ENCODE measurements at regions not wholly inside any gene's neighbourhood (a gene's known extent, or its start where the extent isn't known, plus 50 kb on each side); places are given as distances from the start of the nearest gene placed in this dataset.
"Not testable (repeated sequence)": the region's sequence is repeated elsewhere in the genome, so short reads cannot be mapped to it uniquely, and the experiment has no call there.

DNA sequence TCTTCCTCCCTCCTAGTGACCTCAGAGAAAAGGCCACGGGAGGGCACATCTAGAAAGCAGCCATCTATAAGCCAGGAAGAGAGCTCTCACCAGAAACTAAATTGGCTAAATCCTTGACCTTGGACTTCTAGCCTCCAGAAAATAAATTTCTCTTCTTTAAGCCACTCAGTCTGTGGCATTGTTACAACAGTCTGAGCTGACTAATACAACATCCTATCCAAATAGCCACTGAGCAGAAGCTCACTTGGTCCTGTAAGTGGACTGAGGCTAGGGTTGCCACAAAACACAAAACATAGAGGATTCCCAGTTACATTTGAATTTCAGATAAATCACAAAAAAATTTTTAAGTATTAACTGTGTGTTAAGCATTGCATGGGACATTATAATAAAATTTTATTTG, 383.4 kb downstream of the MLLT3 start:
- no peak for DNase-seq (ENCODE audit: low spot score)

DNA sequence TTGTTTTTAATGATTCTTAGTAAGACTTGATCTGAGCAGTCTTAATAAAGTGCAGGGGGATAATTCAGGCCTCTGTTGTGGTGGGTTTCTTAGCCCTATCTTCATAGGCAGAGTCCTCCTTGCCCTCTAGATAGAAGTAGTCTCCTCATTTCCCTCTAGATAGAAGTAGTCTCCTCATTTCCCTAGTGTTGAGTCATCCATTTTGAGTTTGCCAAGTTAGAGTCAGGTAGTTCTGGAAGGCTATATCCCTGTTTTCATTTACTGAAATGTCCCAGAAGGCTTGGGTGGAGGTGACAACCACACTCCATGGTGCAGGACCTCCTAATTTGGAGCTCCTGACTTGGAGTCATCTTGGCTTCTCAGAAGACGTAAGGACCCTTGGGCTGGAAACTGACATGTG, 384.6 kb downstream of the MLLT3 start:
- no peak for DNase-seq (ENCODE audit: low spot score)

- DNase-seq (ENCODE audit: low spot score): no peak
These were observed 385.6 kb downstream of the MLLT3 start for GRCh38 chr9:20236676-20237075.

DNA sequence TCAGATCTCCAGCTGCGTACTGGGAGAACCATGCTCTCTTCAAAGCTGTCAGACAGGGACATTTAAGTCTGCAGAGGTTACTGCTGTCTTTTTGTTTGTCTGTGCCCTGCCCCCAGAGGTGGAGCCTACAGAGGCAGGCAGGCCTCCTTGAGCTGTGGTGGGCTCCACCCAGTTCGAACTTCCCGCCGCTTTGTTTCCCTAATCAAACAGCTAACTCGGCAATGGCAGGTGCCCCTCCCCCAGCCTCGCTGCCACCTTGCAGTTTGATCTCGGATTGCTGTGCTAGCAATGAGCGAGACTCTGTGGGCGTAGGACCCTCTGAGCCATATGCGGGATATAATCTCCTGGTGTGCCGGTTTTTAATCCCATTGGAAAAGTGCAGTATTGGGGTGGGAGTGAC, 387.1 kb downstream of the MLLT3 start:
- DNase-seq (ENCODE audit: low spot score): not testable (repeated sequence)

DNA sequence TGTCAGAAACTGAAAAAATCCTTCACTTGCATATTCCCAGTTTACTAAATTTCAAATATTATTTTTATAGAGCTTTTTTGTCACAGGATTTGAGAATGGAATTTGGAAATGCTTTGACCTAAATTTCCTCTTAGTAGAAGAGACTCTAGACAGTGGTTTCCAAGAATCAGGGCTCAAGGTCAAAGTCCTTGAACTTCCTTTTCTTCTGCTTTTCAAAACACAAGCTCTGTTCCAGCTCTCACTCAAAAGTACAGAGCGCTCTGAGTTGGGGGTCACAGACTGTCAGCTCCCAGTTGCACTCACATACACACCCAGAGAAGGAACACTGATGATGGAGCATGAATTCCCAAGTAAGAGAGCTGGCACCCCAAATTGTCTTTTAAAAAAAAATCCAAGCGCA, 394.2 kb downstream of the MLLT3 start:
- DNase-seq (ENCODE audit: low spot score): no peak

GRCh38 chr9:20227166-20227874, 395.0 kb downstream of the MLLT3 start:
- no peak for DNase-seq (ENCODE audit: low spot score)

DNA sequence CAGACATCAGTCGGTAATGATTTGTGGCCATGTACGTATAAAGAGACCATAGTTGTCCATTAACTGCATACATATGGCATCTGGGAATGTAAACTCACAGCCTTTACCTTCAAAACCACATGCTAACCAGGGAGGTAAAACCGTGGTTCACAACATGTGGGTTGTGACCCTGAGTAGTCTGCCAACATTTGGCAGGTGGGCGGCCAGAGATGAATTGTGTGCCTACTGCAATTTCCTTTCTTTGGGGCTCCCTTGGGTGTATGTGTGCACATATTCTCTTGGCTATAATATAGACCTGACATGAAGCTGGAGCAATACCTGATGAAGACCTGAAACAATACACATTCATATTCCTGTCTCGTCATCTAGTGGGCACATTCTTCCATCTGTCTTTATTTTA, 396.0 kb downstream of the MLLT3 start:
- no peak for DNase-seq (ENCODE audit: low spot score)

DNA sequence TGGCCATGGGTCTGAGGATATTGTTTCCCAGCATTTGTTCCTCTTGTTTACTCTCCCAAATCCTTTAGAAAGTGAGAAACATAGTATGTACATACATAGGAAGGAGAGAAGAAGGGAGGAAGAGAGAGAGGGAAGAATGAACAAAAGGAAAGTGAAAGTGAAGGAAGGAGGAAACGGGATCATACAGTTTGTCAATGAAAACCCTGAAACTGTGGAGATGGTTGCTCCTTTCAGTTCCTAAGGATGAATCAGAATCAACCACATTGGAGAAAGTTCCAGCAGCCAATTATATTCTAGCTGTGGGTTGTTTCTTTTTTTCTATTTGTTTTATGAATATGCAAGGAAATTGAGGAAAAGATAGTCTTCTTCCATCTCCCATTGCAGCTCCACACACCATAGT, 396.5 kb downstream of the MLLT3 start:
- no peak for DNase-seq (ENCODE audit: low spot score)

DNA sequence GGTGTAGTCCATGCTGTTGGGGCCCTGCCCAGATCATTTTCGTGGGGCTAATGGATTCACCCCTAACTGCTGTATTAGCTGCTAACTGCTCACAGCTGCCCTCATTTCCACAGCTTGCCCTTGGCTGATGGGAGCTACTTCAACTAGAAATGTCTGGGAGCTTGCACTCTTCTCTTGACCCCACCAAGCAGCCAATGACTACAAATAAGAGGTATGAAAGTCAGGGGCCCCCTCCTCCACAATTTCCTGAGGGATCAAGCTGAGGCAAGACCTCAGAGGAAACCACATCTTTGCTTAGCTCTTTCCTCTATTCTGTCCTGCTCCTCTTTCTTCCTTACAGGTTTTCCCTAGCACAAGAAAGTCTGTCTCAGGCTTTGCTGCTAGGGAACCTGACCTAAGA, 397.5 kb downstream of the MLLT3 start:
- DNase-seq (ENCODE audit: low spot score): no peak

DNA sequence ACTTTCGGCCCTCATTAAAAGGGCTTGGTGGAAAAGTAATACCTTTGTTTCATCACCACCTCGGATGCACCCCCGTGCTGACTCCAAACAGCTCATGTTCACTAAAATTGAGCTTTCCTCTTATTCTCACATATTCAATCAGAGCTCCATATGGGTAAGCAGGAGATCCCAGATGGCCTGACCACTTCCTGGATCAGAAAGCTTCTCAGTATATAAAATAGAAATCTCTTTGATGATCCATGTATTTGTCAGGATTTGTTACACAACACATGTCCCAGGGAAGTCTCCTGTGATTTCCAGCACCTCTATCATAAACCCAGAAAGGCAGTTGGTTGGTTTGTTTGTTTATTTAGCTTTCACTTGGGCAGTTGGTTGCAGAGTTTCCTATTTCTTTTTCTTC, 402.0 kb downstream of the MLLT3 start:
- DNase-seq (ENCODE audit: low spot score): no peak

DNA sequence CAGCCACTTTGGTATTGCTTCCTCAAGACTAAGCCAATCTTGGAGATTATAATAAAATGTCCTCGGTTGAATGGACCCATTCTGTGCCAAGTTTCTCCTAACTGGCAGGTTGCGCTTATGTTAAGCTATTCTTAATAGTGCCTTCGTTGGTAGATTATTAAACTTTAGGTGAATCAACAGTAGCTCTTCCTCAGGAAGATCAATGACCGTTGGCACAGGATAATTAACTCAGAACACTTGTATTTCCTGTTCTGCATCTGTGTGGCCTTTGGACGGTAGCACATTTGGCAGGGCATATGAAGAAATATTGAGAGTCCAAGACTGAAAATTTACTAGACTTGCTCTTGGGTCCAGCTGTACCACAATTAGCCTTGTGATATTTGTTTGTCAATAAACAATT, 402.9 kb downstream of the MLLT3 start:
- no peak for DNase-seq (ENCODE audit: low spot score)

GRCh38 chr9:20217596-20217995, 404.7 kb downstream of the MLLT3 start:
- no peak for DNase-seq (ENCODE audit: low spot score)

DNA sequence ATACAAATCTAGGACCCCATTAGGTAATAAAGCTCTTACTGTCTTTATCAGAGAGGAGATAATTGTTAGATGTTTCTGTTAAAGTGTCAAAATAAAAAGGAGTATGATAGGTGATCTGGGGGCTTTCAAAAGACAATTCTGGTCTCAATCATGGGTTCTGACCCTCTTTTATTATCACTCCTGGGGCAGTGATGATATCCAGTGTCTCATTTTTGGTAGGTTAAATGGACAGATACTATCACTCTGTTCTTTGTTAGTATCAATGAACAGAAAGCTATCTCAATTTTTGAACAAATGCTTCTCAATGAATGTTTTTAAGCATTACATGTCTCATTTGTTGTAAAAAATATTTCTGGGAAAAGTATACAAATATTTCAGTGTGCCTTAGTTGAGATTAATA, 405.9 kb downstream of the MLLT3 start:
- no peak for DNase-seq (ENCODE audit: low spot score)

DNA sequence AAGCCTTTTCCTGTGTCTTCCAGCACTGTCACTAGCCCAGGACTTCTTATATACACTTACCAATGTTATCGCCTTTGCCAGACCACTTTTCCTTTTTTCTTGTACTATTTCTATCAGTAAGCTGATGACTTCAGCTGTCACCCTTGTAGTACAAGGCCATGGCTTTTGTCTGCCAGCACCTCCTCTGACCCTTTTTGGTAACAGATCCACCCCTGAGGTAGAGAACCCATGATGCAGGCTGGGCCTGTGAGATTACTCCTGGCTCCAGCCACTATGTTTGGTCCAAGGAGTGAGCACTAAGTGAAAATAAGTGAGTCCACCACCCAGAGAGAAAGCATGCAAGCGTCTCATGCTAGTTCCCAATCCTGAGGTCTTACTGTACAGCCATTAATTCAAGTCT, 406.7 kb downstream of the MLLT3 start:
- no peak for DNase-seq (ENCODE audit: low spot score)

DNA sequence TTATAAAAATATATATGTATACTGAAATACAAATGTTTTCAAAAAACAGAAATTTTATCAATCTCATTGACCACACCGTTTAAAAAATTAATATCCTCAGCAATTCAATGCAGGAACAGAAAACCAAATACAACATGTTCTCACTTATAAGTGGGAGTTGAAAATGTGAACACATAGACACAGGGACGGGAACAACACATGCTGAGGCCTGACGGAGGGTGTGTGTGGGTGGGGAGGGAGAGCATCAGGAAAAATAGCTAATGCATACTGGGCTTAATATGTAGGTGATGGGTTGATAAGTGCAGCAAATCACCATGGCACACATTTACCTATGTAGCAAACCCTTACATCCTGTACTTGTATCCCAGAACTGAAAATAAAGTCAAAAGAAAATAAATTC, 409.5 kb downstream of the MLLT3 start:
- no peak for DNase-seq (ENCODE audit: low spot score)

DNA sequence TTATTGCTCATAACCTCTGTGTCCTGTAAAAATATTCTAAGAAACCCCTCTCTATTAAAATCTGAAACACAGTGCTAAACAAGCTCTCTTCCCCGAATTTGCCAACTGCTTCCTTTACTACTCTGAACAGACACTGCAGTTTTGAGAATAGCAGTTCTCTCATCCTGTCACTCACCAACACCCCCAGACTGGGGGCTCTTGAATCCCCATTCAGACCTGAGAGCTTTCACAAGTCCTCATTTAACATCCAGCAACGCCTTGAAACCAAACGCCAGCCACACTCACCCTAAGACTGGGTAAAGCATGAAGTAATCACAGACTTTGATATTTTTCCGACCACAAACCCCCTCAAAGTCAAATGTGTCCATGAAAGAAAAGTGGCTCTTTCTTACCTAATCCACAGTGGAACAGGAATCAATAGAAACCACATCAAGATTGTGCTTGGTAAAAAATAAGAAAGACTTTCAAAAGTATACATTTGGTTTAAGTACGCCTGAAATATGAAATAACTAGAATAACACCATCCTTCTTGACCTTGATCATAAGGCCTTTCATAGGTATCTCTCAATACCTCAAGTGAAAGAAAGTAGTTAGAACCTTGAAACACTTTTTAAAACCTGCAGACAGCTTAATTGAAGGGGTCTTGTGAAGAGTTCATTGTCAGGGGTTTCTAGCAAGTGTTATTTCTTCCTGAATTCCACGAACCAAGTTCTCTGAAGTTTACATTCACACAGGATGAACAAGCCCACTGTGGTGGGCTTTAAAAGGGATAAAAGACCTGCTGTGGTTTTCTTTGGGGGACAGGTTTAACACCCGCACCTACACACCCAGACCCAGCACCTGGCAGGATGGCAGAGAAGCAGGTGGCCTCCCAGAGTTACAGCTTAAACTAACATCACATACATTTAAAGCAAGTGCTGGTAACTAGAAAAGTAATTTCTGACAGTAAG, 412.6 kb downstream of the MLLT3 start:
- no peak for DNase-seq (ENCODE audit: low spot score)

- no peak for DNase-seq (ENCODE audit: low spot score)
These were observed 413.3 kb downstream of the MLLT3 start for GRCh38 chr9:20208961-20209371.

DNA sequence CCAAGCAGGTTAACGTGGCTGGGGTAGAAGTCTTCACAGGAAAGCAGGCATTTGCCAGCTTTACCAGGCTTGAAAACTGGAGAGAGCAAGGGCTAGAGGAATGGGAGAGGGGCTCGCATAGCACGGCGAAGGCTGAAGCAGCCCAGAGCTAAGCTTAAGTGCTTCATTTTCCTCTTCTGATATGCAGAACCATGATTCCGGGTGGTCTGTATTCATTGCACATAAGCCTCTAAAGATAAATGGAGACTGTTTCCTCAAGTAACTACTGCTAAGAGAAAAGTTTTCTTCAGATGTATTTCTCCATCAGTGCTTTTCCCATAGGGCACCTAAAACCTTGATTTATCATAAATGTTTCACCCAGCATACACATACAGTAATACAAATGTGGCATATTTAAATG, 414.1 kb downstream of the MLLT3 start:
- no peak for DNase-seq (ENCODE audit: low spot score)

DNA sequence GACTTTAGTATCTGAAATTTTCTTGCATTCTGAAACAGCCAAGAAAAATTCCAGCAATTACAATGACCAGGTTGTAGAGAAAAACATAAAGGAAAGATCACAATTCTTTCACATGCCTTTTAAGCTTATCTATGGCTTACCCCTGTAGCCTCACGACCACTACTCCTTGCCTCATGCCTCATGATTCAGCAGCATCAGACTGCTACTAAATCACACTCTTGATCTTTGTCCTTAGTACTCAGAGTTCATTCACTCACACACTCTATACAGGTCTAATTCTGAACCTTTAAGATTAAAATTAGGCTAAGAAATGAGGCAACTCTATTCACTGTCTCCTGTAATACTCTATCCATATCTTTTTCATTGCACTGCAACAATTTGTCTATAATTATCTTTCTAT, 415.1 kb downstream of the MLLT3 start:
- no peak for DNase-seq (ENCODE audit: low spot score)

GRCh38 chr9:20205821-20206220, 416.5 kb downstream of the MLLT3 start:
- DNase-seq (ENCODE audit: low spot score): no peak

DNA sequence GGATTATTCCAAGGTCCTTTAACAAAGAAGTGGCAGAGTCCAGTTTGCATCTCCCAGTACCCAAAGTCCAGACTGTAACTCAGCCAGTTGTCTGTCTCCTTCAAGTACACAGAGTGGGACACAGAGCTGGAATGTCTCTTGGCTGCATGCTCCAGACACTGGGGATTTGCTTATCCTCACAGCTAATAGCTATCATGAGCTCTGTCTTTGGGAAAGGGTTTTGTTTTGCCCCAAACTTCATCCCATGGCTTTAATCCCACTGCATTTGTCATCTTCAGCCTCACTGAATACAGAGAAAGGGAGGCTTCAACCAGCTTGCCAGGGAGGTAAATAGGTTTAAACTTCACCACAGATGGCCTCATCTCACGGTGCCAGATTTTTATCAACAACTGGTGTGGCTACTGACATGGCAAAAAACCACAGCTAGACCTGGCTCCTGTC, 412.2 kb upstream of the SLC24A2 start:
- DNase-seq (ENCODE audit: low spot score): no peak

- DNase-seq (ENCODE audit: low spot score): no peak
These were observed 411.7 kb upstream of the SLC24A2 start for GRCh38 chr9:20200581-20200980.

DNA sequence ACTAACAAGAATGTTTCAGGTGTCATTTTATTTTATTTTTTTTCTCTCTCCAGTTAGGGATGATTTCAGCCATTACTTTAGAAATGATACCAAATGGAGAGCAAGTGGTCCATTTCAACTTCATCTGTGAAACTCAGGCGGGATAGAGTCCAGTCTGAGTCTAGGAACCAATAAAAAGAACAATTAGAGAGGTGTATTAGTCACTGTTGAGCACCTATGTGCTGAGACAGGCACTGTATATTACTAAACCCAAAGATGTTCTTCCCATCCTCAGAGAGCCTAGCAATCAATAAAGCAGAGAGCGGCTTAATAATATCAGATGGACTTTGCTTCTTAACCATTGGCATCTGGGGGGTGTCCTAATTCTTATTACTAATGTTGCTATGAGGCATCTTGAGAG, 410.3 kb upstream of the SLC24A2 start:
- no peak for DNase-seq (ENCODE audit: low spot score)
